Right lobe of liver (tissue), 4 donors: ENCODE measurements at regions not wholly inside any gene's neighbourhood (a gene's known extent, or its start where the extent isn't known, plus 50 kb on each side); places are given as distances from the start of the nearest gene placed in this dataset.

ENCODE experiments used
- POLR2A ChIP-seq: fragments of 450-650 bp; IDR thresholded peaks from one replicate; pipeline ENCODE4 v1.6.1; 2017; ENCODE audit warnings: antibody characterized with exemption, mild to moderate bottlenecking
- TF ChIP-seq, protein P1 (sequence below), 4 donors: fragments of 200-600 bp in 3 of 4; fragments of 450-650 bp in 1 of 4; IDR thresholded peaks; one replicate each; pipeline versions ENCODE4 v1.5.1 to v1.8.0; 2016 to 2022; ENCODE audit warnings: antibody characterized with exemption in 4 of 4, mild to moderate bottlenecking in 2 of 4
- donor health status: DM: no; HTN: no; CAD: no.
- donor health status: DM: no; HTN: no; CAD: no.
- donor health status: DM: no; HTN: yes; CAD: no.

DNA sequence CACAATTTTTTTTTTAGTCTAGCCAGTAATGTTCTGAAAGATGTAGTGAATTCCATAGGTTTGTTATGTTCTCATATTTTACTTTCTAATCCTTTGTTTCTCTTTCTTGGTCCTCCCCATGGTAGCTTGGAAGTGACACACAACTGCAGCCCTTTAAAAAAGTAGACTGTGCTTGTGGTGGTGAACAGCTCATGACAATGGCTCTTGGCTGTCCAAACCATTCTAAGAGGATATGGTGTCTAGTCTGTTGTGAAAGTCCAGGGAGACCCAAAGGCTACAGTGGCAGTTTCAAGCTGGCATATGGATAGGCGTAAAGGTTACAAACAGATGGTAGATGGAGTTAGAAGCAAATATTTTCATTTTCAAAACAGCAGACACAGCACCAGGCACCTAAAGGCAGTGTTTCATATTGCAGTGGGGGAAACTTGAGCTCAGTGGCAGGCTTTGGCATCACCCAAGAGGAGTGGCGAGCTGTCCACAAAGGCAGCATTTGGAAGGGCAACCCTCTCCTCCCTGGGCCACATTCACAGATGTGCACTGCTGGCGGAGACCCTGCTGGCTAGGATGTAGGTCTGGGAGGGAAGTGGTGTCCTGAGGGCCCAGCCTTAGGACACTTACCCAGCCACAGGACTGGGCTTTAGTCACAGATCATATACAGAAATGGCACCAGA lies 102.1 kb downstream of the DYRK2 start:
- TF ChIP-seq, protein P1, sequence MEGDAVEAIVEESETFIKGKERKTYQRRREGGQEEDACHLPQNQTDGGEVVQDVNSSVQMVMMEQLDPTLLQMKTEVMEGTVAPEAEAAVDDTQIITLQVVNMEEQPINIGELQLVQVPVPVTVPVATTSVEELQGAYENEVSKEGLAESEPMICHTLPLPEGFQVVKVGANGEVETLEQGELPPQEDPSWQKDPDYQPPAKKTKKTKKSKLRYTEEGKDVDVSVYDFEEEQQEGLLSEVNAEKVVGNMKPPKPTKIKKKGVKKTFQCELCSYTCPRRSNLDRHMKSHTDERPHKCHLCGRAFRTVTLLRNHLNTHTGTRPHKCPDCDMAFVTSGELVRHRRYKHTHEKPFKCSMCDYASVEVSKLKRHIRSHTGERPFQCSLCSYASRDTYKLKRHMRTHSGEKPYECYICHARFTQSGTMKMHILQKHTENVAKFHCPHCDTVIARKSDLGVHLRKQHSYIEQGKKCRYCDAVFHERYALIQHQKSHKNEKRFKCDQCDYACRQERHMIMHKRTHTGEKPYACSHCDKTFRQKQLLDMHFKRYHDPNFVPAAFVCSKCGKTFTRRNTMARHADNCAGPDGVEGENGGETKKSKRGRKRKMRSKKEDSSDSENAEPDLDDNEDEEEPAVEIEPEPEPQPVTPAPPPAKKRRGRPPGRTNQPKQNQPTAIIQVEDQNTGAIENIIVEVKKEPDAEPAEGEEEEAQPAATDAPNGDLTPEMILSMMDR (IDR thresholded peaks at IDR 0.05), result no peak
- no peak for TF ChIP-seq POLR2A
